GM21528 (cell line): ENCODE measurements at regions not wholly inside any gene's neighbourhood (a gene's known extent, or its start where the extent isn't known, plus 50 kb on each side); places are given as distances from the start of the nearest gene placed in this dataset.
"Not testable (repeated sequence)": the region's sequence is repeated elsewhere in the genome, so short reads cannot be mapped to it uniquely, and the experiment has no call there.

ENCODE experiments used
- ATAC-seq: cut with Tn5 transposase; IDR thresholded peaks from one replicate; pipeline ENCODE4 v1.9.1; 2021; ENCODE audit warnings: mild to moderate bottlenecking, moderate library complexity; ENCODE audit not compliant: unreplicated experiment, low FRiP score

DNA sequence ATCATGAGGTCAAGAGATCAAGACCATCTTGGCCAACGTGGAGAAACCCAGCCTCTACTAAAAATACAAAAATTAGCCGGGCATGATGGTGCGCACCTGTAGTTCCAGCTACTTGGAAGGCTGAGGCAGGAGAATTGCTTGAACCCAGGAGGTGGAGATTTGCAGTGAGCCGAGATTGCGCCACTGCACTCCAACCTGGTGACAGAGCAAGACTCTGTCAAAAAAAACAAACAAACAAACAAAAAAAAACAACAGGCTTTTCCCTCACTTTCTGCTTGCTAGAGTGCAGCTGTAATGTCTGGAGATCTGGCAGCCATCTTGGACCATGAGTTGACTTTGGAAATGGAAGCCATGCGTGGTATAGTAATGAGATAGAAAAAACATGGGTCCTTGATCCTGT is 101.1 kb upstream of the SHB start:
- not testable (repeated sequence) for ATAC-seq

DNA sequence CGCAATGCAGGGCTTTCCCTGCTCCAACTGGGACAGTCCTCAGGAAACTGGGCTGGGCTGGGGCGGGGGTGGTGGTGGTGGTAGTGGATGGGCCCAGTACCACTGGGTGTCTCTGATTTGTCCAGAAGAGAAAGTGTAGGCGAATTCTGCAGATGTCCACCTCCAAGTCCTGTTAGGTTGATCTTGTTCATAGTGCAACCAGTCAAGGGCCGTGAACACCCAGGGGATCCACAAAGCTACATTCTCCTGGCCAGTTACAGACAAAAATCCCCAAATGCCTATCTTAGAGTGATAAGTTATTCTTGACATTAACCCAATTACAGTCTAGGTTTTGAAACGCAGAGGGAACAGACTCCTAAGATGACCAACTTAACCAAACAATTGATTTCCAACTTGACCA is 97.5 kb upstream of the SHB start:
- ATAC-seq = no peak

DNA sequence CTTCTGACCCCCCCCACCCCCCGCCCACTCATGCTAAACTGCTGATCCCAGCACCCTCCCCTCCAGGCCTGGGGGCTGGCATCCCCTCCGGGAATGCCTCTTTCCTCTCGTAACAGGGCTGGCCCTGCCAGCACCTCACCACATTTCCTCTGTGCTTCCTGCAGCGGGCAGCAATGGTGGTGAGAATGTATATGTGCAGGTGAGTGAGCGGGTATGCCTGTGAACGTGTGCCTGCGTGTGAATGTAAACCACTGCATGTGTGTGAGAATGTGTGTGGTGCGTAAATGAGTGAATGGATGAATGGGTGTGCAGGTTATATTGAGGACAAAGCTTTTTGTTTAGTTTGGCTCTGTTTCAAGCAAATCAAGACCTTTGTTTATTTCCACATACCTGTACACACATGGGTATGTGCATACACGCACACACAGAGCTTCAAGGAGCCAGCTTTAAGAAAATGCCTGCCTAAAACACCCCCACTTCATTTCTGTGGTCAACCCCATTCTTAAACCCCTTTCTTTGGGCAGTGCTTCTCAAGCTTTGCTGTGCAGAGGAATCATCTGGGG is 95.7 kb upstream of the SHB start:
- ATAC-seq = no peak

DNA sequence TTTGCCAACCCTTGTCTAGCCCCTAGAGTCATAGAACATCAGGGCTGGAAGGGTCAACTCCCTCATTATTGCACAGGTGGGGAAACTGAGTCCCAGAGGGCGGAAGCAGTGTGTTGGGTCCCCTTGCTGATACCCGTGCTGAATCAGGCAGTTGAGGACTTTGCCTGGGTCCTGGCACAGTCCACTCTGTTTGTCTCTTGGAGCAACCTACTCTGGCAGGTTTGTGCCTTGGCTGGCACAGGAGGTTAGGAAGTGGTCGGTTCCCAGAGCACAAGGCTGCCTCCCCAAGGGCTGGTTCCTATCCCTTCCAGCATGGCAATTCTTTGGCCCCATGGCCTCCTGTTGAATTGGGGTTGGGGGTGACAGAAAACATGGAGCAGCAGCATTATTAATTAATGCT is 94.5 kb upstream of the SHB start:
- no peak for ATAC-seq

DNA sequence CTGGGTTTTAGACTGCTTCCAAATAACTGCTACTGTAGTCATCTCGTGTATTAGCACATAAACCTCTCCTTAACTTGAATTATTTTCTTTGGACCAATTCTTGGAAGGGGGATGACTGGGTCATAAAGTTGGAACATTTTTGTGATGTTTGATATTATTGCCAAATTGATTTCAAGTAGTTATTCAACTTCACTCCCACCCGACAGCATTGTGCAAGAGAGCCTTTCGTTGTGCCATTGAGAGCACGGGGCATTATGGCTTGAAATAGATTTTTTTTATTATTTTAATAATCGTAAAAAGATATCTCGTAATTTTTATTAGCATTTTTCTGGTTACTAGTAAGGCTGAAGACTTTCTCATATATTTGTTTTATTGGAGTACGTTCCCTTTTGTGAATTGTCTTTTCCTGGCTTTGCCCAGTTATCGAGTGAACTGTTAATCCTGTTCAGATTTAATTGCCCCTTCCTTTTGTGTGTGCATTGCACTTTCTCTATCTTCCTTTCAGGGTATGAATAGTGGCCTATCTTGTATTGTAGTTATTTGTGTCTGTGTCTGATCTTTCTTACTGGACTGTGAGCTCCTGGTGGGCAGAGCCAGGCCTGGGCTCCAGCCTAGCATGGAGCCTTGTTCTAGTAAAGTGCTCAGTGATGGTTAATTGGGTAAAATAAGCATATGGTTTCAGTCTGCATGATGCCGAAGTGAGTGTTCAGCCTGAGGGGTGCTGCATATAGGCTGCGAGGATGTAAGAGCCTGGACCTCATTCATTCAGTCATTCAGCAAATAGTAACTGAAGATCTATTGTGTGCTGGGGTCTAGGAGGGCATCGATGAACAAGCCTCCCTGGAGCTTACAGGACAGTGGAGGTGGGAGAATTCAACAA is 93.5 kb upstream of the SHB start:
- ATAC-seq = no peak

DNA sequence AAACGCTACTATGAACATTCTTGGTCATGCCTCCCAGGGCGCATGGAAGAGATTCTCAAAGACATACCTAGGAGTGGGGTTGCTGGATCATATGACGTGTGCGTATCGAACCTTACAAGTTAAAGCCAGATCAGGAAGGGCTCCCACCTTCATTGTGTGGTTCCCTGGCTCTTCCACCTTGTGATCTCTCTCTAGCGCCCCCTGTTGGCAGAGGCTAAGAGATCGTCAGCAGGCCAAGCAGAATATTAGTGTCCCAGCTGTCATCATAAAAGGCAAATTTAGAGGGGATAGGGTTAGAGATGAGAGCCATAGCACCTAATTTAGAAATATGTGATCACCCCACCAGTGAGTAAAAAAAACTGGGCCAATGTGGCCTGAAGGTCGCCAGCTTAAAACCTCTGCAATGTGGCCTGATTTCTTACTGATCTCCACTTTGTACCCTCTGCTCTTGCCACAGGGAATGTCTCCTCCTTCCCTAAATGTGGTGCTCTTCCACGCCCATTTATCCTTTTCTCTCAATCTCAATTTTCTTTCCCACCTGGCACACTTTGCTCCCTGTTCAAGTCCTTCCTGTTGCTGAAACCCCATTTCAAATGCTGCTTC is 91.7 kb upstream of the SHB start:
- ATAC-seq = no peak

DNA sequence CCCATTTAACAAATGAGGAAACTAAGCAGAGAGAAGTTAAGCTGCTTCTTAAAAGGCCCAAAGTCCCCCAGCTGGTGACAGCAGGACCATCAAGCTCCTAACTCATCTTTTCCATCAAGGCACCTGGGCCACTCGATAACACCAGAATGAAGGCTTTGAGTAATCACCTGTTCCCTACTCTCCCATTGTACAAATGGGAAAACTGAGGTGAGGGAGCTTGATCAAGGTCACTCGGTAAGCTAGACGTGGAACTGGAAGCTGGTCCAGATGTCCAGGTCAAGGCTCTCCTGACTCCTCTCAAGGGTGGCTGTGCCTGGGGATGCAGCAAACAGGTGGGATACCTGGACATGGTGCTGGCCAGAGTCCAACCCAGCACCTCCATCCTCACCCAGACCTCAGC is 90.6 kb upstream of the SHB start:
- ATAC-seq = no peak

DNA sequence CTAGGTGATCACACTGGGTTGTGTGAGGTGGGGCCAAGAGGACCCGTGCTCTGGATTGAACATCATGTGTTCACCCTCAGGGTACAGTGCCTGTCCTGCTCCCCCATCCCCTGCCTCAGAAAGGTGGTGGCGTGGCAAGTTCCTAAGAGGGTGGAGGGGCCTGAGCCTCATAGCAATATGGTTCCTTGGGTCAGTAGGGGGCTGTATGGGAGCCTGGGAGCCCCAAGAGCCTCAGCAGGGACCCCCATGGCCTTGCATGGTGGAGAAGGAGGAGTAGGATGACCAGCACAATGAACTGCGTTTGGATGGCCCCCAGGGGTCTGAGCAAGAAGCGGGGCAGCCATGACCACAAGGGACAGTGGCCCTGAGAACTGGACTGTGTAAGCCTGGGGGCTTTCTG is 89.6 kb upstream of the SHB start:
- no peak for ATAC-seq

DNA sequence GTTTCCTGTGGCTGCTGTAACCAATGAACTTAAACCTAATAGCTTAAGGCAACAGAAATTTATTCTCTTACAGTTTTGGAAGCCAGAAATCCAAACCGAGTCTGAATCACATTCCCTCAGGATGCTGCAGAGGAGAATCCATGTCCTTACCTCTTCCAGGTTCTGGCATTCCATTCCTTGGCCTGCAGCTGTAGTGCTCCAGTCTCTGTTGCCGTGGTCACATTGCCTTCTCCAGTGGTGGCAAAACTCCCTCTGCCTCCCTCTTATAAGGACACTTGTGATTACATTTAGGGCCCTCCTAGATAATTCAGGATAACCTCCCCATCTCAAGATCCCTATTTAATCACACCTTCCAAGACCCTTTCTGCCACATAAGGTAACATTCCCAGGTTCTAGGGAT is 88.7 kb upstream of the SHB start:
- ATAC-seq = no peak

DNA sequence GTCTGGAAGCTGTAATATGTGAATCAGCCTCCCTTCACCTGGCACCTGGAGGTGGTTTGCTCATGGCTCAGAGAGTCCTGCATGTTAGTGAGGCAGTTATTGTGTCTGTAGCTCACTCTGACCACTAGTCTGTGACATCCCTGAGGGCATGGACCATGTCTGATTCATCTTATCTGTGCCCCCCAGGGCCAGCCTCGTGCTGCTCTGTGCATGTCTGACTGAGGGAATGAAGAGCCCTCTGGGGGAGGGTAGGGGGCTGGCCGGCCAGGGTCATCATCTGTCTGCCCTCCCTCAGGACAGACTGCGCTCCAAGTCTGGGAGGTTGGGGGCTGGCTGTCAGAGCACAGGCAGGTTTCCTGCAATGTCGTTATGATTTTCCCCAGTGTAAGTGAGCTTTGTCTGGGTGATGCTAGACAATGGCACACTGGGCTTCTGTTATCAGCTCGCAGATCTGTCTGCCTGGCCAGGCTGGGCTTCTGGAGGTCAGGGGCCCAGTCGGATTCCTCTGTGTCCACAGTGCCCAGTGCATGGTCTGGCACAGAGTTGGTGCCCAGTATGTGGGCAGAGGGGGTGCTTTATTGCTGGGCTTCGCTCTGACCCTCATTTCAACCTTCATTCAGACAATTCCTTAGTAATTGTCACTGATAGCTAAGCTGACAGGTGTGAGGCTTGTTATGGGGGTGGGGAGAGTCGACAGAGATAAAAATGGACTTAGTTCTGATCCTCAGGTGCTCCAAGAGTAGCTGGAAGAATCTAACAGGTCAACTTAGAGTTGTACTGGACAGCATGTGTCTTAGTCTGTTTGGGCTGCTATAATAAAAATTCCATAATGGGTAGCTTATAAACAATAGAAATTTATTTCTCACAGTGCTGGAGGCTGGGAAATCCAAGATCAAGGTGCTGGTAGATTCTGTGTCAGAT is 85.7 kb upstream of the SHB start:
- ATAC-seq = no peak

DNA sequence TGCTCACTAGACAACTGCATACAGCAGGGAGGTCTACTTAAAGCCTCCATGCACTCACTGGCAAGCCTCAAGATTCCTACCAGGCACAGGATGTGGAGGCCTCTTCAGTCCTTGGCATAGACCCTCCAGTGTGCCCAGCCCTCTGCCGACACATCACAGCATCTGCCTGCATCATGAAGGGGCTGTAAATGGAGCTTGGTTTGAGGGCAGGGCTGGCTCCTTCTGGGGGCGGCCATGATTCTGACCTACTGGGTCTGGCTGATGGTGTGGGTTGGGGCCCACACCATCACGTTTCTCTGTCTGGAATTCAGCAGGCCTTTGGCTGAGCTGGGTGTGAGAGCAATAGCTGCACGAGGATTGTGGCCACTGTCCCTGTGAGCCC is 84.9 kb upstream of the SHB start:
- ATAC-seq = no peak

DNA sequence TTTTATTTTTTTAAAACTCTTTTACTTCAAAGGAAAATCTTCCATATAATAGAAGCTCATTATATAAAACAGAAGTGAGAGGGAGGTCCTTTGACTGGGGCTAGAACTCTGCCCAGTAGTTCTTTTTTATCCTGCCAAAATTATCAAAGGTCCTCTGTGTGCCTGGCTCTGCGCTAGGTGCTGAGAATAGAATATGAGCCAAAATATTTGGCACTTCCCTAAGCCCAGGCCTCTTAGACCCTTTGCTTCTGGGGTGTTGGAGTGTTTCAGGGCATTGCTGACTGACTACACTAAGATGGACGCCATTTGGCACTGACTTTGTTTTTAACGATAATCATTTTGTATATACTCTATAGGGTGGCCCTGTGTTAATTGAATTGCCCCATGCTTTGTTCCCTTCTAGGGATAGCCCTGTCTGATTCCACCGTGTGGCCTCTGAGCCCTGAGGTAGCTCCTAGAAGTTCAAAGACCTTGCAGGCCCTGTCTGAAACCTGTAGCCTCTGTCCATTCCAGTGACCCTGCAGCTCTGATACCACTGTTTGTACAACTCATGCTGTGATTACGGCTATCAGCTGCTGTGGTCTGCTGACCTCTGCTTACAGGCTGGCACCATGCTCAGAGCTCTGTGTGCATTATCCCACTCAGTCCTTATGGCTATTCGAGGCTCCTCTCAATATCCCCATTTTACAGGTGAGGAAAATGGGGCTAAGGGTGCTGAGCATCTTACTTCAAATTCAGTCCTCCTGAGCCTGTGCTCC is 84.3 kb upstream of the SHB start:
- no peak for ATAC-seq

DNA sequence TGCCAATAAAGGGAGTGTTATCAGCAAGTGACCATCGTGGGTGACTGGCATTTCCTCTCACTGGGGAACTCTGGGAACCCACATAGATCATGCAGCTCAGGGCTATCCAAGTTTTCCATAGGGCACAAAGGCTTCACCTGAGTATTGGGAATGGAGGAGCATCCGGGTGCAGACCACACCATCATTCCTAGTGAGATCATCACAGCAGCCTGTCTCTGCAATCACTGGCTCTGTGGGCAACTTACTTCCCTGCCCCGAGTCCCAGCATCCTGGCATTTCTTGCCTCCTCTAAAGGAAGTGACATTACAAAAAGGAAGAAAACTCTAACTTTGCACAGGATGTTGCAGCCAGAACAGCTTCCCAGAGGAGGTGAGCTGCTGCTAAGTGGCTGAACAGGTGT is 80.6 kb upstream of the SHB start:
- no peak for ATAC-seq

DNA sequence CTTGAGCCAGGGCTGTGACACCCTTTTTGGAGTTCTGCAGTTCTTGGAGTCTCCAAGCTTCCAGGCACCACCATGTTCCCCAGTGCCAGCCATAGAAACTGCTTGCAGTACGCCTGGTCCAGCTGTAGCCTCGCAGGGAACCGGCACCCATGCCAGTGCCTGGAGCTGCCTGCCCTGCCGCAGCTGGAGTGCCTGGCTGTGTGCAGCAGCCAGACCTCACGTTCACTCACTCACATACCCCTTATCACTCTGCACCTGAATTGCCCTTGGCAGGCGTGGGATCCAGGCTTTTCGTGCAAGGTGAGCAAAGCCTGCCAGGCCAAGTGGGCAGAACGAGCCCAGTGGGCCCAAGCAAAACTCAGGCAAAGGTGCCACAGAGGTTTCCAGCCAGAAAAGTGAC is 77.8 kb upstream of the SHB start:
- no peak for ATAC-seq

DNA sequence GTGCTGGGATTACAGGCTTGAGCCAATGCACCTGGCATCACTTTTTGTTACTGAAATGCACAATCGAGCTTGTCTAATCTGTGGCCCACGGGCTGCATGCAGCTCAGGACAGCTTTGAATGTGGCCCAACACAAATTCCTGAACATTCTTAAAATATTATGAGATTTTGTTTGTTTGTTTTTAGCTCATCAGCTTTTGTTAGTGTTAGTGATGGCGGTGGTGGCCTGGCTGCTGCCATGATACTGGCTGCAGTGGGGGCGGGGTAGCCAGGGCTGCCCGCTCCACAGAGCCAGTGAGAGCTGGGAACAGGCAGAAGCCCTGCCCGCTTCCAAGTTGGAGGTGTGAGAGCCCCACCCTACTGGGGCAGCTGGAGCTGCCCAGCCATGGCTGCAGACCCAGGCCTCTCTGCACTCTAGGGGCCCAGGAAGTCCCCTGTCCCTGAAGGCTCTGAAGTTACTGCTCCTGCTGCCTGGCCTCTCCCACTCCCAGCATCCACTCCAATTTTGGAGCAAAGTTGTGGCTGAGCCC is 76.6 kb upstream of the SHB start:
- ATAC-seq = no peak

DNA sequence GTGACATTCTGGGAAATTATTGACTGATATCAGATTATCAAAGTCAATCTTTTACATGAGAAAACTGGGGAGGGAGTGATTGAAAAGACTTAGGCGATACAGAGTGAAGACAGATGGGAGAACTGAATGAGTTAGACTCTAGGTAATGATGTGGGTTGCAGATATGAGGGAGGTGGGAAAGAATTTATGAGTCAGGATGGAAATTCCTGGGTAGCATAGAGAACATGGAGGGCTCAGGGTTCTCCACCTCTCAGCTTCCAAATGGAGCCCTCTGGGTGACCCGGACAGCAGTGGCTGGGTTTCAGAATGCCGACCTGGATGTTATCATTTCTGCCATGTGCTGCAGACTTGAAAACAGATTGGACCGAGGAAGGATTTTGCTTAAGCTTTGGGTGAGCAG is 75.4 kb upstream of the SHB start:
- no peak for ATAC-seq

DNA sequence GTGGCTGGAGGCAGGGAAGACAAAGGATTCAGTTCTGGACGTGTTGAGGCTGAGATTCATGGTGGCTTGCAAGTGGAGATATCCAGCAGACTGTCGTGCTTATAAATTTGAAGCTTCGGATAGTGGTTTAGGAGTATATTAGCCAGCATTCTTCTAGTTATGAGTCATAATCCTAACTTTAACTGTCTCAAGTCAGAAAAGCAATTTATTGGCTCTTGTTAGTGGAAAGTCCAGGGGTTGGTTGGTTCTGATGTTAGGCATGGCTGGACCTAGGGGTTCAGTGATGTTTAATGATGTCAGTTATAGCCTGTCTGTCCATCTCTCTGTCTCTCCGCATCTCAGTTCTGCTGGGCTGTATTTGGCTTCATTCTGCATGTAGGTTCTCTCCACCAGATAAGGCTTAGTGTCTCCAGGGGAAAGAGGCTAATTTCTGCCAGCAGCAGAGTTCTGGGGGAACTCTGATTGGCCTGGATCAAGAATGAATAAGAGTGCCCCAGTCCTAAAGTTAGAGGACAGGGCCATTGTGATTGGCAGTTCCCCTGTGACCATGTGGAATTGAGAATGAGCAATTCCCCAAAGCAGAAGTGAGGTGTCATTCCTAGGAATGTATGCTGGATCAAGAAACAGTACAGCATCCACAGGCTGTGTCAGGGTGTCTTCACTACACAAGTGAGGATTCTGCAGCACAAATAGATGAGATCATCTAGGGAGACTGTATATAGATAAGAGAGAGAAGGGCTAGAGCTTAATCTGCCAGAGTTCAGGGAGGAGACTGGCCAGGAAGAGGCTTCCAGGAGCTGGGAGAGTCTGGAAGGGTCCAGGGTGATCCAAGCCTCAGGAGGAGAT is 72.9 kb upstream of the SHB start:
- no peak for ATAC-seq

DNA sequence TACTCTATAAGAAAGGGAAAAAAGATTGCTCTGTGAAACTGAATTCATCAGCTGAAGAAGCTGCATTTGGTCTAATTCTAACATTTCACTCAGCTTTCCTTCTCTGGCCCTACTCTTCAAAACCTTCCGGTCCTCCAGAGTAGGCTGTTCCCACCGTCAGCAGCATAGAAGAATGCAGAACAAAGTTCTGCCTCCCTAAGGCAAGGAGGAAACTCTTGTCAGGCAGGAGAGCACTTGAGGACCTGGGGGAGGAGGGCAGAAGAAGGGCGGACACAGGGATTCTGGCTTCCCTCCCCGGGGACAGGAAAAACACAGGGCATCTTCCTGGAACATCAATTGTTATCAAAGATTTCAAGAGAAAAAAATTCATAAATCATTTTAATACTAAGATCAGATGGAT is 69.2 kb upstream of the SHB start:
- ATAC-seq = no peak

DNA sequence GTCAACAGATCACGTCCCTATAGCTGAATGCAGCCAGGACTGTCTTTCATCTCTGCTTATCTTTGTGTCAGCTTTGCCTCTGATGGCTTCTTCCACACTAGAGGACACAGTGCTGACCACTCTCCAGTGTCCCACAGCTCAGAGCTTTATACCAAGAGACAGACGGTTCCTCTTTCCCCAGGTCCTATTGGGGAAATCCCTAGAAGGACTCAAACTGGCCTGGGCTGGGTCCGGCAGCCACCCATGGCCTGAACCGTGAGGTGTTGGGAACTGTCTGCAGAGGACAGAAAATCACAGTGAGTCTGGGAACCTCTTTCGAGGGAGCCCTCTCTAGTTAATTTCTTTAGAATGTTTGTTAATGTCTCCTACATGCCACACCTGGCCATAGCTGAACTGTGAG is 68.3 kb upstream of the SHB start:
- no peak for ATAC-seq
